ENCODE measurements at regions not wholly inside any gene's neighbourhood (a gene's known extent, or its start where the extent isn't known, plus 50 kb on each side); places are given as distances from the start of the nearest gene placed in this dataset.

GRCh38 chr4:100641336-100641735 is 123.5 kb upstream of the EMCN start:
- no peak for TF ChIP-seq POLR2A (IDR thresholded peaks at IDR 0.05)
- TF ChIP-seq CTCF (IDR thresholded peaks at IDR 0.05) = no peak
